ENCODE measurements at regions not wholly inside any gene's neighbourhood (a gene's known extent, or its start where the extent isn't known, plus 50 kb on each side); places are given as distances from the start of the nearest gene placed in this dataset.

DNA sequence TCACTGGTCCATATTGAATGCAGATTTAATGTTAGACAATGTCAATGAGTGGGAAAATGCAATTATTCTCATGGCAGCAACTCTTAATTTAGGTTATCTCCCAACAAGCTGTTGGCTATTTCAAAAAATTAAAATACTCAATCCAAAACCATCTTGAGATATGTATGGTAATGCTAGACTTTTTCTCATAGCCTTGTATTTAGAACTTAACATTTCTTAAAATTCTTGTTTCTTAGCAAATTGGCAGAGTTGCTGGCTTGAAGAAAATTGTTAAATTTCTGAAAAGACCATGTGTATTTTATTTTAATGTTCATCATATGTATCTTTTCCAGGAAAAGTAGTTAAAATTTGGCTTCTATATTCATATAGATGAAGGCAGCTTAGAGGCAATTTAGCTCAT is 1355.1 kb downstream of the PCDH9 start:
- DNase-seq, result no peak

DNA sequence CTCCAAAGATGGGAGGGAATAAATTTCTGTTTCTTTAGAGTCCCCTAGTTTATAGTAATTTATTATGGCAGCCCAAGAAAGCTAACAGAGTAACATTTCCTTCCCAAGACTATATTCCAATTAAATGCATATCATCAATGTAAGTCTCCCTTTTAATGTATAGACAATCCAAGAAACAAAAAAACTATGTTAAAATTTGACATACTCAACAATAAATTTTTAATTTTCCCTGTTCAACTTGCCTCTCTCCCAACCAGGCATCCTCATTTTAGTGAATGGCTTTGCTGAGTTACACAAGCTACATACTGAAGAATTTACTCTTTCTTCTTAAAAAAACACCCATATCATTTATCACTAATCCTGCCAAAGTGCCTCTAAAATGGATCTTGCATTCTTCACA is 1357.7 kb downstream of the PCDH9 start:
- DNase-seq, result no peak

DNA sequence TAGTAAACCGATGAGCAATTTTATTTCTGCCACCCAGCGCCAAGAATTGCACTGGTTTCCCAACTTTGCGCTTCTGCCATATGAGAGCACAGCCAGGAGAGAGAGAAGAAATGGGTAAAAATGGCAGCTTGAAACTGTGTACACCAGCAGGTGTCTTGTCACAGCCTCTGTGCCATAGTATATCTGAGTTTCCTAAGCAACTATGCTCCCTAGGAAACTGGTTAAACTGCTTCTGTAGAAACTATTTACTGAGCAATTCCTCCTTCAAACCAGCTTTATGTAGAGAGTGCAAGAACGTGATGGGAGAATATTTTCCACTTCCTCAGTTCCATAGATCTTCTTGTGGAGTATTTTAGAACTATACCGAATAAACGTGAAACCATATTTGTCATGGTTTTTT is 1361.3 kb downstream of the PCDH9 start:
- DNase-seq, result no peak

DNA sequence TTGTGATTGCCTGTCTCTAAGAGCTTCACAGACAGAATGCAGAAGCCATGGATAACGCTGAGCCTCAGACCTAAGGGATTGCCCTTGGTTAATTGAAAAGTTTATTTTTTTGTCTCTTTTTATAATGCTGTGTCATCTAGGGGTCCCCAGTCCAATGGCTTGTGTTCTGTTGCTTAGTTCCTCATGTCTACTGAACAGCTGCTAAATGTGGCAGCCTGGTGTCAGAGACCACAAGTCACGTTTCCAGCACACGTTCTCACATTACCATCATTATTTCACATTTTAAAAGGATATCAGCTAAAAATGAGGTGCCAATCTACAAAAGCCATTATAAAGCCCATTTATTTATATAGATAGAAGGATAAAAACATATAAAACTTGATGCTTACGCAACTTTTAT is 1362.0 kb downstream of the PCDH9 start:
- DNase-seq, result no peak

DNA sequence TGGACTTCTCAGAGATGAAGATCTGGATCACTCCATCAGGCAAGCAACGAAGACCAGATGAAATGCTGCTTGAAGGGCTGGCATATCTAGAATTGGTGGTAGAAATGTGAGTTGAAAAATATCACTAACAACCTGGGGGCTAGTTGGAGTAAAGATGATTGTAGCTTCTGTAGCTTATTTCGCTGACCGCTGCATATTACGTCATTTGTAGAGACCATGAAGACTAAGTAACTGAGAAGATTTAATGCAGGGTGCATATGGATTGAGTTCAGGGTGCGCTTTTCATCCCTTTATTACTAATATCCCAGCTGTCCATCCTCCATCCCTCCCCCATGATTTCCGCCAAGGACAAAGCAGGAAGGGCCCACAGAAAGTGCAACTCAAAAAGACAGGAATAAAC is 1364.0 kb downstream of the PCDH9 start:
- DNase-seq, result no peak

DNA sequence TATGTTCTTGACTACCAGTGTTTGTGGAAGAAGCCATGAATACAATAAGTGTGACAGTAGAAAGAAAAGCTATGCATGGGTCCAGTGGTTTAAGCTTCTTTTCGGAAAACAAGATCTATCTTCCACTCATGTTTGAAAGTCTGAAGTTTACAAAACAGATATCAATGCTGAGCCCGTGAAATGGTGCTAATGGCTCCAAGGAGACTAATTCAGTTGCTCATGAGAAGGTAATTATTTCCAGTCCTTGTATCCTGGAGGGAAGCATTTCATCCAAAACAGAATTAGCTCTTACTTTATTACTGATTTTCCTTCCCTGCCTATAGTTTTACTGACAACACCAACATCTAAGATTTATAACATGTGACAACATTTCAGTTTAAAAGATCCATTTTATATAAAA is 1364.9 kb downstream of the PCDH9 start:
- DNase-seq, result no peak

DNA sequence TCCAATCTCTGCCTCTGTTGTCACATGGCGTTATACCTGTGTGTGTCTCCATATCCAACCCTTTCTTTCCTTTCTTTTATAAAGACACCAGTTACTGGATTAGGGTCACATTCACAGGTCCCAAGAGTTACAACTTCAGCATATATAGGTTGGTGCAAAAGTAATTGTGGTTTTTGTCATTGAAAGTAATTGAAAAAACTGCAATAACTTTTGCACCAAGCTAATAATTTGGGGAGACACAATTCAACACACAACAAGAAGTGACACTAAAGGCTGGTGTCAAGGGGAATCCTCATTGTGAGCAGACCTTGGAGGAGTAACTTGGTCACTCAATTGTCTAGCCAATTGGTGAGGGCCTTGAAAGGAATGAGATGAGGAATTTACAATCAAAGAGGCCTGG is 1366.1 kb downstream of the PCDH9 start:
- no peak for DNase-seq

DNA sequence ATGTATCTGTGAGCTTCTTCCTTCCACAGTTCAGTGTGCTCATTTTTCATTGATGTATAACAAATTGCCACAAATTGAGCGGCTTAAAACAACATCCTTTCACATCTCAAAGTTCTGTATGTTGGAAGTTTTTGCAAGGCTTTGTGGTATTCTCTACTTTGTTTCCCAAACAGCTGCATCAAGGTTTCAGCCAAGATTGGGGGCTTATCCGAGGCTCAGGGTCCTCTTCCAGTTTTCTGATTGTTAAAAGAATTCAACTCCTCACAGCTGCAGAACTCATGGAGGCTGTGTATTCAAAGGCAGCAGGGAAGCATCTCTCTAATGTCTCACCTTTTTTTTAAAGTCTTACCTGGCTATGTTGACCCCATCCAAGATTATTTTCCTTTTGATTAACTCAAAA is 1369.8 kb downstream of the PCDH9 start:
- no peak for DNase-seq

DNA sequence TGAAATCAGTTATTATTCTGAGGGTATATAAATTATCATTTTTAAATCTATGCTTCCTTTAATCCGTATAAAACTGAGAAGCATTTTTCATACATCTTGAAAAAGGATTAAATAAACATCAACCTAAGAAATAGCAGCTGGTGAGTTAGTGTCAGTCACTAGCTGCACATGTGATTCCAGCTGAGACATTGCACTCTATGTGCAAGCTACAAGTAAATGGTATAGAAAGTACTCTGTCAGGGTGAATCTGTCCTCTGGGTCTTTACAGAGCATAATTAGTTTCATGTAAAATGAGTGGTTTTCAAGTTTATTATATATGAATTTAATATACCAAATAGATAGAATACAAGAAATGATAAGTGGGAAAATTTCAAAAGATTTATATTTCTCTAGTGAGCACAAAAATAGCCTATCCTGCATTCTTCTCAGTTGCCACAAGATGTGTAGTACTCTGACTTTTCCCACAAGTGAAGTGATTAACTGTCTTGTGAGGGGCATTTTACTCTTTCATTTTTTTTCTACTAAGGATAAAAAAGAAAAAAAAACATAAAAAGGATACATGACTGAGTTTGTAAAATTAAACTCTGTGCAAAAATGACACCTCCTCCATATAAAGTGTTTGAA is 1372.1 kb downstream of the PCDH9 start:
- no peak for DNase-seq

DNA sequence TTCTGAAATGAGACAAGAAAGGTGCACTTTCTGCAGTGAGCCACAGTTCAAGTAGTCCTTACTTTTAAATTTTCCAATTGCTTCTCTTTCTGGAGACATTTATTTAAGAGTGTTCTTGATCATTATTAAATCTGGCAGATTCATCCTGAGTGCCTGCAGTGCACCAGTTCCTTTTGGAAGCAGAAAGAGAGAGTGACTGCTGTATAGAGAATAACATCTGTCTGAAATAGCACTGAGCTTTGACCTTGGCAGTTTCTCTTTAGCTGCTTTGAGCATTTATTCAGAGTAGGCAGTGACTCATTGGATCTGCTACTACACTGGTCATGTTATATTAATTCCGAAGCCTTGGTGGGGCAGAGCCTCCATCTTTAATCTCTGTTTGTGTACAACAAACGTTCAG is 1373.7 kb downstream of the PCDH9 start:
- DNase-seq, result no peak

DNA sequence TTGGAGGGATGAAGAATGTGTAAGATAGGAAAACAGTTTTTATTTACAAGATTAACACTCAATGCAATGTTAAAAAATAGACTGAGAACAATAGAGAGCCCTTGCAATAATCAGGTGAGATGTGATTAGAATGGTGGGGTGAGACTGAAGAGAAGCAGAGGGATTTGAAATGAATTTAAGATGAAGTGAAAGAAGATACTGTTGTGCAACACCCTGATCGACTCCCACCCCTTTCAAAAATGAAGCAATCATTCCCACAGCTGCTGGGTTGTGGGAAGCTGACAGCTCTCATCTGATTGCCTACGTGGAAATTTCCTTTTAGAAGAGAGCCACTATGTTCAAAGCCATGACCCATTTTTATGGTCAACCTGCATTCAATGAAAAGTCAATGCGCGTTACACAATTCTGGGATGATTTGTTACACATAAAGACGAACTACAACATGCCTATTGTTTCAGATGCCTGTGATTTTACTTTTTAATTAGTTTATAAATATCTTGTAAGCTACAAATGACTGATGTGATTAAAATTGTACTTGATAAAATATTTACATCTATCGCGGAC is 1374.8 kb downstream of the PCDH9 start:
- no peak for DNase-seq

DNA sequence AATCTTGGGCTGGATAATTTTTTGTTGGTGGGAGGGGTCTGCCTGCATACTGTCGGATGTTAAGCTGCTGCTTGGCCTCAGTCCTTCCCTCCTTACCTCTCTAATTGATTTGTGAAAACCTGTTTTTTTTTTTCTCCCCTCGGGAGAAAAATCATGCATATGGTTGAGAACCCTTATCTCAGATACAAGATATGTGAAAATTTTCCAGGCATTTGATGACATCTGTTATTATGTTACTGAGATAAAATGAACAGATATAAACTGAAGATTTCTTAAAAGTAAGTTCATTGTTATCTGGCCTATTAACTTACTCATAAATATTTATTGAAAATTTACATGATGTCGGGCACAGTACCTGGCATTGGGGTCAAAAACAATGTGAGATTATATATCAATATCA is 1375.7 kb downstream of the PCDH9 start:
- no peak for DNase-seq

DNA sequence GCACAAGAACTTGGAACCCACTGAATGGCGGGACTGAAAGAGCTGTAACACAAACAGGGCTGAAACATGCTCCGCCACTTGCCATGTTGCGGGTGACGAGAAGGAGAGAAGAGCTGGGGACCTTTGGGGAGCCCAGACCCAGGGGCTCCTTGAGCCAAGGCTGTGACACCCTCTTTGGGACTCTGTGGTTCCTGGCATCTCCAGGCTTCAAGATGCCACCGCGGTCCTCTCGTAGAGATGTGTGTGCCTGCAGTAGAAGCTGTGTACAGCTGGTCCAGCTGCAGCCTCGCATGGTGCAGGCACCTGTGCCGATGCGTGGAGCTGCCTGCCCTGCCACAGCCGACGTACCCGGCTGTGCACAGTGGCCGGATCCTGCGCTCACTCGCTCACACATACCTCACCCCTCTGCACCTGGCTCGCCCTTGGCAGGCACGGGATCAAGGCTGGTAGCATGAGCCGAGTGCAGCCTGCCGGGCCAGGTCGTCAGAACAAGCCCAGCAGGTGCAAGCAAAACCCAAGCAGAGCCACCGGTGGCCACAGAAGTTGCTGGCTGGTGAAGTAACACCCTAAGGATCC is 1385.8 kb downstream of the PCDH9 start:
- DNase-seq, result no peak

DNA sequence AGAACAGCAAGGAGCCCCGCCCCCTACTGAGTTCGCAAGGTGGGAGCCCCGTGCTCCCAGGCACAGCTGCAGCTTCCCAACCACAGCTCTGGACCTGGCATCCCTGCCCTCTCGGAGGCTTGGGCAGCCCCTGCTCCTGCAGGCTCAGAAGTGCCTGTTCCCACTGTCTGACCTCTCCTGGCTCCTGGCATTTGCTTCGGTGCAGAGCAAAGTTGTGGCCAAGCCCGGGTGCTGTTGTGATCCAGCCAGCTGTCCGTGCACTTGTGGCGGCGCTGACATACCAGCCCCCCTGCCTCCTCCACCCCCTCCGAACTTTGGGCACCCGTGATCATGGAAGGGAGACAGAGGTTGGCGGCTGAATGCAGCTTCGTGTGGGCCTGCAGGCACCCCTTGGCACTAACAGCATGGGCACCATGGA is 1386.8 kb downstream of the PCDH9 start:
- no peak for DNase-seq

DNA sequence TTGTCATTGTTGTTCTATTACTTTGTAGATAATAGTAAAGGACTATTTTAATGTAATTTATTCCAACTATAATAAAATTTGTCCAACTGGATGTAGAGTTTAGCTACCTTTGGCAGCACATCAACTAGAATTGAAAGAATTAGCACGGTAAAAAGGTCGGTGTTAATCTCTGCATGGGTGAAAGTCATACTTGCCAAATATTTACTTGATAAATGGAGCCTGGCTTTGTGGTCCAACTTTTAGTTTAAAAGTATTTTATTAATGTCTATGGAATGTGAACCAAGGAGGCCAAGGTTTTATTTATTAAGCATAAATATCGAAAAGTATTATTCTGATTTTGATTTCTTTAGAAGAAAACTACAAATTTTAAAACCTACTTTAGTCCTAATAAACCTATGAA is 1389.0 kb downstream of the PCDH9 start:
- DNase-seq, result no peak

DNA sequence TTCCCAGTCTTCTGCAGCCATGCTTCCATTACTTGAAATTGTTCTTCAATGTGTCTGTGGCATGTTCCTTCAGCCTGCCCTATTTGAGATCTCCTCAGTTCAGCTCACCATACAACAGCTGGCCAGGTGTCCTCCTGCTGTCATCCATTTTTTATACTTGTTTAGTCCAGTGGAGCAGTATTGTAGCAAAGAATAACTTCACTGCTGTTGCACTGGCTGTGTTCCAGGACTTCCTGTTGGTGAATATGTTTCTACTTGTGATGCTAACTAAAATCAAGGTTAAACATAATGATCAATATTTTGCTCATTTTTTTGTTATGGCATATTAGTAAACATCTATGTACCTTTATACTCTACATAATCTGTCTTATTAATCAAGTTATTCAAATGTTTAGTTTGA is 1394.1 kb downstream of the PCDH9 start:
- DNase-seq, result no peak

DNA sequence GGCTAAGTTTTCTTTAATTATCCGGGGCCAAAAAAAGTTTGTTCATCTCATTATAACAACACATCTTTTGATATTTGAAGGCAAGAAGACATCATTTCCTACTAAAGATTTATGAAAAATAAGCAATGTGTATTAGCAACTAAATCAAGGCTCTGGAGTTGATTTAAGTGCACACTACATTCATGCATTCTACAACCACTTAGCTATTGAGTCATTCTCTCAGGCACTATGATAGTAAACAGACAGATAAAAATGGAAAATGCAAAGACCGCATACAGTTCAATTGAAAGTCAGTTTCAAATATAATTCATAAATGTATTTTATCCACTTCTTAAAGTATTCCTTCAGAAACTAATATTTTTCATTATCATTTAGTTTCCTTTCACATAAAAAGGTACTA is 1395.2 kb downstream of the PCDH9 start:
- no peak for DNase-seq

DNA sequence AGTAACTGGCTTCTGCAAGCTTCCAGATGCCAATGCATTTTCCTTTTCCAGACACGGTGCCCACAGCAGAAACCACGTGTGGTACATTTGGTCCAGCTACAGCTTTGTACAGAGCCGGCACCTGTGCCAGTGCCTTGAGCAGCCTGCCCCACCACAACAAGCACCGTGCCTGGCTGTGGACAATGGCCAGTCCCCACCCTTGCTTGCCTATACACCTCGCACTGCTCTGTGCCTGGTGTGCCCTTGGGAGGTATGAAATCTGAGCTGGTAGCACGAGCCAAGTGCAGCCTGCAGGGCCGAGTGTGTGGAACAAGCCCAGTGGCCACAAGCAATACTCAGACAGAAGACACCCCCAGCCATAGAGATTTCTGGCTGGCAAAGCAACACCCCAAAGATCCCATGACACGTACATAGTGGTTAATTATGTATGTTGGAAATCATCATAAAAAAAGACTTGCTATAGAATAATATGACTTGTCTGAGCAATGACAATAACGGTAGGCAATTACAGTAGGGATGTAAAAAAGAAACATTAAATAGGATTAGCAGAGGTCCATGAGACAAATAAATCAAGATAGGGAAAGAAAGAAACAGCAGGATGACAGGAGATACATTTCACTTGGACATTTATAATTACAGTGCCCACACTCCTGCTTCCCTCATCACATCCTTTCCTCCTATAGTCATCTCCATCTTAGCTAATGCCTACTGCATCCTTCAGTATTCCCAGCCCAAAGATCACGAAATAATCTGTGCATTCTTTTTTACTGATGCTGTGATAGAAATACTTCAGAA is 1399.5 kb downstream of the PCDH9 start:
- no peak for DNase-seq

DNA sequence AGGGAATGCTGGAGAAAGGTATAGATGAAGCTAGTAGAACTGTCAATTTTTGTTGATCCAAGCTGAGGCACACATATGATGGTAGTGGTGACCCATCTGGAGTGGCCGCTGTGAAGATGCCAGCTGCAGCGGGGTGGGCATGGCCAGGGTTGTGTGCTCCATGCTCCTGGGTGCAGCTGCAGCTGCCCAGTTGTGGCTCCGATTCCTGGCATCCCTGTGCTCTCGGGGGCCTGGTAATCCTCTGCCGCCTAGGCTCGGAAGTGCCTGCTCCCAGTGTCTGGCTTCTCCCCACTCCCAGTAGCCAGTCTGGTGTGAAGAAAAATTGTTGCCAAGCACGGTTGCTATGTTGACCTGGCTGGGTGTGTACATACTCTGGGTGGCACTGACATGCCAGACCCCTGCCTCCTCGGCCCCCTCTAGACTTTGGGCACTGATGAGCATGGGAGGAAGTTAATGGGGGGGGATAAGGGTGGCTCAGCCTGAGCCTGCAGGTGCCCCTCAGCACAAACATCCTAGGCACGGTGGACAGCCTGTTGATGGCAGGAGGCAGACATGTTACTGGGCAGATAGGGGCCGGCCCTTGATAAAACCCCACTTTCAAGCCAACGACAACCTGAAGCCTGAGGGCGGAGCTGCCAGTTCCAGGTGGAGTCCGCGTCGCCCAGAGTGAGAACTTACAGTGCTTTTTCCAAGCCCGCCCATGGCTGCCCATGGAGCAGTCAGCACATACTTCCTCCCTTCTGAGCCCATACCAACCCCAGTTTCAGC is 1400.7 kb downstream of the PCDH9 start:
- no peak for DNase-seq

DNA sequence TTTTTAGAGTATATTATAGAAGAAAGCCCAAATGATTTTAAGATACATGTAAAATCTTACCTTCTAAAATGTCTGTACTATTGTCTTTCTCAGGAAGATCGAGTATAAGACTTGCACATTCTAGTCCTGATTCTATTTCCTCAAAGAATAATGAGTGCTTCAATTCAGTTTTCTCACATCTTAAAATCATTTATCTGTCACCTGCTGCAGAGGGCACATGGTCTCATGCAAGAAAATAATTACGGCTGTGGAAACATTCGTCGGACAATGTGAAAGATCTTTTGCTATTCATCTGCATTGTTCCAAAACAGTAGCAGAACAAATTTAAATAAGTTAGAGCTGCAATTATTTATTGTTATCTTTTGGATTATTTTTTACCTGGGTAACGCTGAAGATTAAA is 1403.5 kb downstream of the PCDH9 start:
- DNase-seq, result no peak

DNA sequence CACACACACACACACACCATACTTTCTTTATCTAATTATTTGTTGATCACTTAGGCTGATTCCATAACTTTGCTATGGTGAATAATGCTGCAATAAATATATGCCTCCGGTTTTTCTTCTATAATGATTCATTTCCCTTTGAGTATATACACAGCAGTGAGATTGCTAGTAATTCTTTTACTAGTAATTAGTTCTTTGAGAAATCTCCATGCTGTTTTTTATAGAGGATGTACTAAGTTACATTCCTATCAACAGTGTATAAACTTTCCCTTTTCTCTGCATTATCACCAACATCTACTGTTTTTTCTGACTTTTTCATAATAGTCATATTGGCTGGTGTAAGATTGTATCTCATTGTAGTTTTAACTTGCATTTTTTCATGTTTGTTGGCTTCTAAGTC is 1405.1 kb downstream of the PCDH9 start:
- no peak for DNase-seq

DNA sequence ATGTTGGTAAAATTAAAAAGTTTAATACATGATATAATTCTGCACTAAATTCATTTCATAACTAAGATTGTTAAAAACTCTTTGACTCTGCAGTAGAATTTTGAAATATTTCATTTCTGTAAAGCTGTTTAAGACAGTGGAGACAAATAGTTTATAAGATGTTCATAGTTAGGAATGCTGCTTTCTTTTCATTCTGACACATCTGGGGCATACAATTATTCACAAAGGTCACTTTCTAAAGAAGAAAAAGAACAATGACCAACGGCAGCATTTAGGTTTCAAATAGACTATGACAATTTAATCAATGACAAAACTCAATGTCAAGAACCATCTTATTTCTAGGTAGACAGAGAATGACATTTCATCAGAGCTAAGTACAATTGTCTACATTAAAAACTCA is 1422.1 kb downstream of the PCDH9 start:
- DNase-seq, result no peak

Measured in right kidney (tissue), 1 donor.